ENCODE measurements at regions not wholly inside any gene's neighbourhood (a gene's known extent, or its start where the extent isn't known, plus 50 kb on each side); places are given as distances from the start of the nearest gene placed in this dataset.

- no peak for TF ChIP-seq POLR2AphosphoS5 (IDR thresholded peaks at IDR 0.05)
- TF ChIP-seq EP300 (IDR thresholded peaks at IDR 0.05) = no peak
- no peak for TF ChIP-seq POLR2A (IDR thresholded peaks at IDR 0.05)
- no peak for TF ChIP-seq CTCF (IDR thresholded peaks at IDR 0.05)
- Histone ChIP-seq H3K4me3 (no peak overlapping the region), H3K9me3 (no peaks in the 10 kb centered on the region), H3K27me3 (no peaks in the 10 kb centered on the region), H3K36me3 (no peaks in the 10 kb centered on the region), H3K27ac (no peak overlapping the region), H3K4me1 (no peaks in the 10 kb centered on the region)
- 61% methylated on average over 3 of the region's 3 CpGs for WGBS
- no peak for DNase-seq (ENCODE audit: low spot score in 2 of 2)
Observed at GRCh38 chr3:165359005-165359404, 162.8 kb upstream of the SLITRK3 start.

- WGBS = 91% methylated on average over 5 of the region's 5 CpGs
- no peaks in the 10 kb centered on the region for H3K4me1 ChIP-seq
- no peak overlapping the region for H3K4me3 ChIP-seq
- no peak for DNase-seq (ENCODE audit: low spot score in 2 of 2)
- no peaks in the 10 kb centered on the region for H3K36me3 ChIP-seq
- no peaks in the 10 kb centered on the region for H3K27me3 ChIP-seq
- no peak overlapping the region for H3K27ac ChIP-seq
- no peak for TF ChIP-seq CTCF (IDR thresholded peaks at IDR 0.05)
- no peak for TF ChIP-seq EP300 (IDR thresholded peaks at IDR 0.05)
- no peak for TF ChIP-seq POLR2A (IDR thresholded peaks at IDR 0.05)
- no peak for TF ChIP-seq POLR2AphosphoS5 (IDR thresholded peaks at IDR 0.05)
- H3K9me3 ChIP-seq = no peaks in the 10 kb centered on the region
Observed at GRCh38 chr3:165355316-165355715, 159.1 kb upstream of the SLITRK3 start.

- Histone ChIP-seq H3K36me3 (no peaks in the 10 kb centered on the region), H3K4me3 (no peak overlapping the region), H3K4me1 (no peaks in the 10 kb centered on the region), H3K9me3 (no peaks in the 10 kb centered on the region), H3K27me3 (no peaks in the 10 kb centered on the region), H3K27ac (no peak overlapping the region)
- WGBS = 43% methylated on average over 4 of the region's 4 CpGs
- DNase-seq (ENCODE audit: low spot score in 2 of 2) = no peak
- TF ChIP-seq CTCF (IDR thresholded peaks at IDR 0.05) = no peak
- TF ChIP-seq POLR2AphosphoS5 (IDR thresholded peaks at IDR 0.05) = no peak
- no peak for TF ChIP-seq POLR2A (IDR thresholded peaks at IDR 0.05)
- TF ChIP-seq EP300 (IDR thresholded peaks at IDR 0.05) = no peak
Observed at GRCh38 chr3:165347526-165347925, 151.3 kb upstream of the SLITRK3 start.

- H3K27me3 ChIP-seq = no peaks in the 10 kb centered on the region
- no peak for TF ChIP-seq CTCF (IDR thresholded peaks at IDR 0.05)
- WGBS = 83% methylated on average over 4 of the region's 4 CpGs
- H3K9me3 ChIP-seq = no peaks in the 10 kb centered on the region
- DNase-seq (ENCODE audit: low spot score in 2 of 2) = no peak
- no peak overlapping the region for H3K27ac ChIP-seq
- no peaks in the 10 kb centered on the region for H3K36me3 ChIP-seq
- H3K4me3 ChIP-seq = no peak overlapping the region
- H3K4me1 ChIP-seq = no peaks in the 10 kb centered on the region
Observed at GRCh38 chr3:165346503-165346902, 150.3 kb upstream of the SLITRK3 start.

GRCh38 chr3:165343185-165343584 lies 147.0 kb upstream of the SLITRK3 start:
- WGBS = 93% methylated on average over 1 of the region's 1 CpG

More at GRCh38 chr3:165343185-165343584, 147.0 kb upstream of the SLITRK3 start:
- Histone ChIP-seq H3K9me3 (no peaks in the 10 kb centered on the region), H3K27ac (no peak overlapping the region), H3K4me3 (no peak overlapping the region), H3K27me3 (no peaks in the 10 kb centered on the region), H3K36me3 (no peaks in the 10 kb centered on the region), H3K4me1 (no peaks in the 10 kb centered on the region)
- TF ChIP-seq EP300 (IDR thresholded peaks at IDR 0.05) = no peak
- TF ChIP-seq CTCF (IDR thresholded peaks at IDR 0.05) = no peak
- DNase-seq (ENCODE audit: low spot score in 2 of 2) = no peak

Data from suprapubic skin (tissue), 4 donors.